CD14-positive monocyte (primary cell): ENCODE measurements at regions not wholly inside any gene's neighbourhood (a gene's known extent, or its start where the extent isn't known, plus 50 kb on each side); places are given as distances from the start of the nearest gene placed in this dataset.

Experiments used
- DNase-seq, 3 donors: peaks; one replicate each; pipeline ENCODE4 v3.0.0-alpha.2; 2011 to 2022
- H2AFZ ChIP-seq: 2 replicates; pipeline ENCODE4 v1.6.0; 2012; ENCODE audit warnings: mild to moderate bottlenecking, low read depth, low read length, inconsistent platforms; ENCODE audit not compliant: insufficient read depth, poor library complexity, severe bottlenecking
- H3K27ac ChIP-seq, 2 donors: 1 replicate in 1 of 2; 2 replicates in 1 of 2; pipeline ENCODE4 v1.5.1; 2012 to 2013; ENCODE audit warnings: low read length in 2 of 2, control low read depth in 1 of 2, inconsistent platforms in 1 of 2, low read depth in 1 of 2, mild to moderate bottlenecking in 1 of 2
- H3K27me3 ChIP-seq, 2 donors: one replicate each; pipeline versions ENCODE4 v1.6.0 to v1.6.1; 2011 to 2013; ENCODE audit warnings: low read length in 2 of 2; ENCODE audit not compliant: control insufficient read depth in 2 of 2, insufficient read depth in 2 of 2
- H3K36me3 ChIP-seq, 2 donors: replicated peaks in 1 of 2; 1 replicate in 1 of 2; 2 replicates in 1 of 2; pipeline versions ENCODE4 v1.5.1 to v1.6.1; 2012 to 2013; ENCODE audit warnings: low read length in 2 of 2, control low read depth in 1 of 2, inconsistent platforms in 1 of 2, mild to moderate bottlenecking in 1 of 2; ENCODE audit not compliant: insufficient read depth in 2 of 2, control insufficient read depth in 1 of 2
- H3K4me1 ChIP-seq, 2 donors: 1 replicate in 1 of 2; 2 replicates in 1 of 2; pipeline versions ENCODE4 v1.5.1 to v1.6.1; 2012 to 2013; ENCODE audit warnings: low read length in 2 of 2, control low read depth in 1 of 2, inconsistent platforms in 1 of 2, mild to moderate bottlenecking in 1 of 2, moderate library complexity in 1 of 2; ENCODE audit not compliant: insufficient read depth in 2 of 2, control insufficient read depth in 1 of 2
- H3K4me2 ChIP-seq: replicated peaks from 2 replicates; pipeline ENCODE3; 2012; ENCODE audit warnings: low read length, moderate library complexity, mild to moderate bottlenecking; ENCODE audit not compliant: poor library complexity, severe bottlenecking; ENCODE audit errors: extremely low read depth
- H3K4me3 ChIP-seq, 3 experiments: fragments of 200-600 bp in 1 of 3; sonication (generic) in 1 of 3; replicated peaks in 1 of 3; 1 replicate in 2 of 3; 2 replicates in 1 of 3; pipeline ENCODE4 v1.5.1; 2011 to 2013; ENCODE audit warnings: low read length in 3 of 3, mild to moderate bottlenecking in 3 of 3, control low read depth in 2 of 3, low read depth in 2 of 3, inconsistent platforms in 1 of 3, moderate library complexity in 1 of 3
- H3K79me2 ChIP-seq: 2 replicates; pipeline ENCODE4 v1.6.0; 2012; ENCODE audit warnings: mild to moderate bottlenecking, control low read depth, inconsistent platforms, low read length, moderate library complexity; ENCODE audit not compliant: insufficient read depth
- H3K9ac ChIP-seq: 2 replicates; pipeline ENCODE4 v1.6.0; 2017; ENCODE audit warnings: low read length, mild to moderate bottlenecking; ENCODE audit not compliant: insufficient read depth, poor library complexity, severe bottlenecking
- H3K9me3 ChIP-seq, 2 donors: replicated peaks in 1 of 2; 1 replicate in 1 of 2; 2 replicates in 1 of 2; pipeline versions ENCODE4 v1.5.1 to v1.6.1; 2012 to 2013; ENCODE audit warnings: low read length in 2 of 2, control low read depth in 1 of 2; ENCODE audit not compliant: control insufficient read depth in 1 of 2, insufficient read depth in 1 of 2
- H4K20me1 ChIP-seq: 2 replicates; pipeline ENCODE4 v1.6.0; 2012; ENCODE audit warnings: mild to moderate bottlenecking, low read length, control low read depth, moderate library complexity; ENCODE audit not compliant: insufficient read depth
- H3K27ac Mint-ChIP-seq, 7 donors: one replicate each; pipeline ENCODE4 v1.8.0; 2020; ENCODE audit warnings: mild to moderate bottlenecking in 7 of 7, mixed read lengths in 7 of 7, moderate library complexity in 6 of 7, inconsistent platforms in 2 of 7
- H3K27me3 Mint-ChIP-seq, 3 donors: one replicate each; pipeline ENCODE4 v1.8.0; 2021 to 2022; ENCODE audit warnings: low read depth in 3 of 3, mild to moderate bottlenecking in 3 of 3, mixed read lengths in 3 of 3, moderate library complexity in 3 of 3, inconsistent platforms in 1 of 3
- H3K36me3 Mint-ChIP-seq, 2 donors: one replicate each; pipeline ENCODE4 v1.8.0; 2020; ENCODE audit warnings: mixed read lengths in 2 of 2, inconsistent platforms in 1 of 2, mild to moderate bottlenecking in 1 of 2
- H3K4me1 Mint-ChIP-seq: one replicate; pipeline ENCODE4 v1.8.0; 2020; ENCODE audit warnings: mild to moderate bottlenecking, mixed read lengths
- H3K4me3 Mint-ChIP-seq, 2 donors: one replicate each; pipeline ENCODE4 v1.8.0; 2020; ENCODE audit warnings: mild to moderate bottlenecking in 2 of 2, mixed read lengths in 2 of 2, moderate library complexity in 1 of 2
- H3K9me3 Mint-ChIP-seq, 7 donors: one replicate each; pipeline ENCODE4 v1.8.0; 2020 to 2022; ENCODE audit warnings: mixed read lengths in 7 of 7, mild to moderate bottlenecking in 6 of 7, moderate library complexity in 6 of 7, inconsistent platforms in 2 of 7
- CTCF ChIP-seq: fragments of 200-600 bp; IDR thresholded peaks from one replicate; pipeline ENCODE4 v1.8.0; 2022; ENCODE audit warnings: antibody characterized with exemption, mild to moderate bottlenecking
- WGBS: methylation state at CpG from one replicate; pipeline ENCODE4 v1.1.5; 2013; ENCODE audit warnings: missing lambda C conversion rate; ENCODE audit not compliant: insufficient coverage; 5-methylcytosine and 5-hydroxymethylcytosine counted together
- intact Hi-C, 2 donors: fragments of 100-400 bp; cut with micrococcal nuclease; formaldehyde crosslinking; loops; one replicate each; pipeline versions ENCODE4 v1.15.0 to v1.15.1; 2023

GRCh38 chr4:158112611-158113010 lies 60.2 kb downstream of the GASK1B start:
- TF ChIP-seq CTCF = no peak
- peak; percentile 8 to 55 (median 44) for DNase-seq
- H3K9ac ChIP-seq = no peak overlapping the region
- H3K4me2 ChIP-seq = no peak overlapping the region
- peak overlapping the region in 1 of 3 experiments; percentile 17 for H3K4me3 ChIP-seq
- peaks cover 12 to 17% of the 10 kb centered on the region in 2 donors for H3K4me1 ChIP-seq
- H3K9me3 ChIP-seq = peaks cover 0 to 5% of the 10 kb centered on the region in 2 donors
- Mint-ChIP-seq H3K27ac (peak overlapping the region in 4 of 7 donors; percentile 9 to 88 (median 46)), H3K4me3 (no peak overlapping the region), H3K27me3 (no peaks in the 10 kb centered on the region), H3K36me3 (no peaks in the 10 kb centered on the region), H3K9me3 (peaks cover 7 to 22% (median 12%) of the 10 kb centered on the region in 7 donors), H3K4me1 (peaks cover 33% of the 10 kb centered on the region)
- H3K36me3 ChIP-seq = no peaks in the 10 kb centered on the region
- H3K79me2 ChIP-seq = no peaks in the 10 kb centered on the region
- H4K20me1 ChIP-seq = no peaks in the 10 kb centered on the region
- peak overlapping the region in 1 of 2 donors; percentile 57 for H3K27ac ChIP-seq
- H2AFZ ChIP-seq = no peak overlapping the region
- H3K27me3 ChIP-seq = no peaks in the 10 kb centered on the region
- intact Hi-C loops = no loop called here

- H3K9me3 ChIP-seq = peaks cover 0 to 5% of the 10 kb centered on the region in 2 donors
- no peak overlapping the region for H3K27ac Mint-ChIP-seq
- intact Hi-C loops = no loop called here
- WGBS = no CpG with 5 or more reads among the region's 2 CpGs
- no peaks in the 10 kb centered on the region for H3K27me3 Mint-ChIP-seq
- no peaks in the 10 kb centered on the region for H3K27me3 ChIP-seq
- peaks cover 28% of the 10 kb centered on the region for H3K4me1 Mint-ChIP-seq
- no peak for TF ChIP-seq CTCF
- H3K4me2 ChIP-seq = no peak overlapping the region
- H3K4me3 Mint-ChIP-seq = no peak overlapping the region
- H2AFZ ChIP-seq = no peak overlapping the region
- H4K20me1 ChIP-seq = no peaks in the 10 kb centered on the region
- H3K79me2 ChIP-seq = no peaks in the 10 kb centered on the region
- no peaks in the 10 kb centered on the region for H3K36me3 Mint-ChIP-seq
- H3K27ac ChIP-seq = no peak overlapping the region
- H3K4me1 ChIP-seq = peaks cover 12 to 14% of the 10 kb centered on the region in 2 donors
- H3K9ac ChIP-seq = no peak overlapping the region
- H3K36me3 ChIP-seq = no peaks in the 10 kb centered on the region
- peaks cover 7 to 22% (median 12%) of the 10 kb centered on the region in 7 donors for H3K9me3 Mint-ChIP-seq
- no peak overlapping the region for H3K4me3 ChIP-seq
- DNase-seq = no peak
These were observed 61.6 kb downstream of the GASK1B start for GRCh38 chr4:158111241-158111640.
